ENCODE measurements at regions not wholly inside any gene's neighbourhood (a gene's known extent, or its start where the extent isn't known, plus 50 kb on each side); places are given as distances from the start of the nearest gene placed in this dataset.

DNA sequence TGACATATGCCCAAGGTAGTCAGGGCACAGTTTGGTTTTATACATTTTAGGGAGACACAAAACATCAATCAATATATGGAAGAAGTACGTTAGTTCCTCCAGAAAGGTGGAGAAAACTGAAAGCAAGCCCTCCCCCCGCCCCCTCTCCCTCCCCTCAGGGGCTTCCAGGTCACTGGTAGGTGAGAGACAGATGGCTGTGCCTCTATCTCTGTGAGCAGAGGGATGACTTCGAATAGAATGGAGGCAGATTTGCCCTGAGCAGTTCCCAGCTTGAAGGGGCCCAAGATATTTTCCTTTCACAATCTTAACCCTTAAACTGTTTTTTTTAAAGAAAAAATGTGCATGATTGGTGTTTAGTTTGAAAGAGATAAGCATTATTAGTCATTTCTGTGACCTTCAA is 114.0 kb downstream of the PCDH10 start:
- TF ChIP-seq, protein P1, sequence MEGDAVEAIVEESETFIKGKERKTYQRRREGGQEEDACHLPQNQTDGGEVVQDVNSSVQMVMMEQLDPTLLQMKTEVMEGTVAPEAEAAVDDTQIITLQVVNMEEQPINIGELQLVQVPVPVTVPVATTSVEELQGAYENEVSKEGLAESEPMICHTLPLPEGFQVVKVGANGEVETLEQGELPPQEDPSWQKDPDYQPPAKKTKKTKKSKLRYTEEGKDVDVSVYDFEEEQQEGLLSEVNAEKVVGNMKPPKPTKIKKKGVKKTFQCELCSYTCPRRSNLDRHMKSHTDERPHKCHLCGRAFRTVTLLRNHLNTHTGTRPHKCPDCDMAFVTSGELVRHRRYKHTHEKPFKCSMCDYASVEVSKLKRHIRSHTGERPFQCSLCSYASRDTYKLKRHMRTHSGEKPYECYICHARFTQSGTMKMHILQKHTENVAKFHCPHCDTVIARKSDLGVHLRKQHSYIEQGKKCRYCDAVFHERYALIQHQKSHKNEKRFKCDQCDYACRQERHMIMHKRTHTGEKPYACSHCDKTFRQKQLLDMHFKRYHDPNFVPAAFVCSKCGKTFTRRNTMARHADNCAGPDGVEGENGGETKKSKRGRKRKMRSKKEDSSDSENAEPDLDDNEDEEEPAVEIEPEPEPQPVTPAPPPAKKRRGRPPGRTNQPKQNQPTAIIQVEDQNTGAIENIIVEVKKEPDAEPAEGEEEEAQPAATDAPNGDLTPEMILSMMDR (IDR thresholded peaks at IDR 0.05; ENCODE audit: low read depth, low read length): no peak
- no peak for DNase-seq (ENCODE audit: low read depth in 2 of 2)
- no peak overlapping the region for H3K4me3 ChIP-seq (replicated peaks in 1 of 2; ENCODE audit: low read depth in 2 of 2, low read length in 2 of 2)

DNA sequence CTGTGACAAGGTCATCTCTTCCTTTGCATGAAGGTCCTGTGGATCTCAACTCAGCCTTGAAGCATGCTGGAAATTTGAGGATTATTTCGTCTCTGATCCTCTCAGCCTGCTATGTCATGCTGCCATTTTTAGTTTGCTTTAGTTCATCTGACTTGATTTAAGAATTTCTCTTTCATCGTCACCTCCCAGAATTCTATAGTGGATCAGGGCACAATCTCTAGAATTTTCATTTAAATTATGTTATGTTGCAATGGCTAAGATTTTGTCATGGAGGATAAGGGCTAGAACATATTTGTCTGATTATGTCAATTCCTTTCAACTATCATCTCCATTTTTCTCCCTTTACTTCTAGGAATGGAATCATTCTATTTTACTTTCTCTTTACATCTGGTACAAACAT is 98.8 kb downstream of the PCDH10 start:
- no peak for DNase-seq (ENCODE audit: low read depth in 2 of 2)
- H3K4me3 ChIP-seq (replicated peaks in 1 of 2; ENCODE audit: low read depth in 2 of 2, low read length in 2 of 2): no peak overlapping the region
- TF ChIP-seq, protein P1 (IDR thresholded peaks at IDR 0.05; ENCODE audit: low read depth, low read length): no peak

DNA sequence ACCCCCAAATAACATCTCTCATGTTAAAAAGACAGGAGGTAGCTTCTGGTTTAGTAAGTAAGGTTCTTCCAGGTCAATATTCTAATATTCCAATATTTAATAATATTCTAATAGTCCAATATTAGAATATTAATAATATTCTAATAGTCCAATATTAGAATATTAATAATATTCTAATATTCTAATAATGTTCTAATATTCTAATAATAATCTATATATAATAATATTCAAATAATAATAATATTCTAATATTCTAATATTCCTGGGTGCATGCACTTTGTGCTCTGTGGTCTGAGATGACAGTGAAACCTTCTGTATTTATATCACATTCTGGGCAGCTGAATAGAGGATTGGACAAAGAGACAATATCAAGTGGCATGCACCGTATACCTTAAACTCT is 96.1 kb downstream of the PCDH10 start:
- no peak for DNase-seq (ENCODE audit: low read depth in 2 of 2)
- TF ChIP-seq, protein P1 (IDR thresholded peaks at IDR 0.05; ENCODE audit: low read depth, low read length): no peak
- no peak overlapping the region for H3K4me3 ChIP-seq (replicated peaks in 1 of 2; ENCODE audit: low read depth in 2 of 2, low read length in 2 of 2)
